K562 (cell line): ENCODE measurements at regions not wholly inside any gene's neighbourhood (a gene's known extent, or its start where the extent isn't known, plus 50 kb on each side); places are given as distances from the start of the nearest gene placed in this dataset.

Experiments
- ATAC-seq: fragments of 200-7000 bp; cut with Tn5 transposase; 3 replicates; pipeline ENCODE4 v1.9.1; 2020; ENCODE audit warnings: moderate library complexity
- BruUV-seq: library from RNA; stranded (reverse); fragments of 400-500 nt; replicated peaks from 2 replicates; lab custom pipeline; 2021; lab: Mats Ljungman, UMichigan
- CTCF ChIA-PET: fragments of 300-600 bp; formaldehyde crosslinking; extraction: SDS; loops from one replicate; lab custom pipeline; 2021; ENCODE audit warnings: low intra/inter-chr PET ratio; lab: Yijun Ruan, JAX
- POLR2A ChIA-PET: fragments of 300-600, 350-650 bp; sonication (Branson Sonifier 250); formaldehyde crosslinking; extraction: SDS; loops from one replicate; lab custom pipeline; 2021; ENCODE audit warnings: antibody characterized with exemption, inconsistent platforms; lab: Yijun Ruan, JAX
- DNase-seq, 4 experiments: peaks; one replicate each; pipeline versions ENCODE4 v3.0.0 to v3.0.0-alpha.2; 2011 to 2018; ENCODE audit warnings: low spot score in 3 of 4, mixed read lengths in 3 of 4; ENCODE audit errors: extremely low read depth in 1 of 4
- FAIRE-seq: peaks from 2 replicates; lab custom pipeline; 2011; peaks lifted over from hg19 to GRCh38; lab: Jason Lieb, UNC
- H2AFZ ChIP-seq: 2 replicates; pipeline ENCODE4 v1.6.0; 2011; ENCODE audit warnings: low read depth, low read length, control low read depth, inconsistent platforms
- H3K27ac ChIP-seq: fragments of 200-600 bp; 3 replicates; pipeline ENCODE4 v1.8.0; 2011; ENCODE audit warnings: low read depth, mild to moderate bottlenecking, control low read depth, inconsistent platforms, low read length, moderate library complexity, mixed read lengths; ENCODE audit errors: extremely low read depth
- H3K27me3 ChIP-seq, 2 experiments: fragments of 300-600 bp in 1 of 2; 2 replicates in 1 of 2; 3 replicates in 1 of 2; pipeline versions ENCODE4 v1.6.0 to v1.8.0; 2011; ENCODE audit warnings: inconsistent platforms in 2 of 2, low read length in 2 of 2, mild to moderate bottlenecking in 1 of 2, mixed read lengths in 1 of 2, moderate library complexity in 1 of 2; ENCODE audit not compliant: control insufficient read depth in 2 of 2, insufficient read depth in 2 of 2
- H3K36me3 ChIP-seq: fragments of 300-600 bp; 3 replicates; pipeline ENCODE4 v1.8.0; 2011; ENCODE audit warnings: mild to moderate bottlenecking, low read length, inconsistent platforms; ENCODE audit not compliant: control insufficient read depth, insufficient read depth
- H3K4me1 ChIP-seq, 2 experiments: fragments of 200-600 bp in 1 of 2; replicated peaks in 1 of 2; 2 replicates in 1 of 2; 3 replicates in 1 of 2; pipeline versions ENCODE4 v1.5.1 to v1.8.0; 2011; ENCODE audit warnings: inconsistent platforms in 2 of 2, low read length in 2 of 2, mild to moderate bottlenecking in 1 of 2, mixed read lengths in 1 of 2, moderate library complexity in 1 of 2; ENCODE audit not compliant: control insufficient read depth in 2 of 2, insufficient read depth in 2 of 2
- H3K4me2 ChIP-seq: 2 replicates; pipeline ENCODE4 v1.6.1; 2011; ENCODE audit warnings: low read length, control low read depth, inconsistent platforms, mixed read lengths; ENCODE audit not compliant: insufficient read depth
- H3K4me3 ChIP-seq: fragments of 200-600 bp; sonication (generic), shearing (Covaris generic); 2 replicates; pipeline ENCODE4 v1.5.1; 2016; ENCODE audit warnings: control low read depth, inconsistent platforms
- H3K79me2 ChIP-seq: fragments of 200-600 bp; 3 replicates; pipeline ENCODE4 v1.8.0; 2011; ENCODE audit warnings: low read length, inconsistent platforms; ENCODE audit not compliant: control insufficient read depth, insufficient read depth
- H3K9ac ChIP-seq, 2 experiments: 2 replicates each; pipeline versions ENCODE4 v1.6.0 to v1.6.1; 2011; ENCODE audit warnings: low read depth in 2 of 2, low read length in 2 of 2, control low read depth in 1 of 2, inconsistent platforms in 1 of 2, mild to moderate bottlenecking in 1 of 2, mixed read lengths in 1 of 2; ENCODE audit not compliant: insufficient read depth in 1 of 2
- H3K9me1 ChIP-seq: one replicate; pipeline ENCODE4 v1.6.0; 2011; ENCODE audit warnings: inconsistent platforms, mild to moderate bottlenecking, low read length, moderate library complexity; ENCODE audit not compliant: control insufficient read depth, insufficient read depth
- H3K9me3 ChIP-seq: replicated peaks from 2 replicates; pipeline ENCODE4 v1.5.1; 2011; ENCODE audit warnings: low read depth, low read length, inconsistent platforms; ENCODE audit not compliant: control insufficient read depth, insufficient read depth
- H4K20me1 ChIP-seq: replicated peaks from 2 replicates; pipeline ENCODE4 v1.6.1; 2011; ENCODE audit warnings: low read length, inconsistent platforms, mixed read lengths; ENCODE audit not compliant: control insufficient read depth, insufficient read depth
- BHLHE40 ChIP-seq: IDR thresholded peaks from 2 replicates; pipeline ENCODE4 v1.6.1; 2011; ENCODE audit warnings: low read length, improper control_type of control experiment
- C11orf30 ChIP-seq: fragments of 450-650 bp; IDR thresholded peaks from 2 replicates; pipeline ENCODE4 v1.6.1; 2016; ENCODE audit warnings: low read depth, mild to moderate bottlenecking
- CBFA2T2 ChIP-seq: fragments of 450-650 bp; conservative IDR thresholded peaks from 2 replicates; pipeline ENCODE4 v1.6.1; 2017; ENCODE audit warnings: mild to moderate bottlenecking
- TFAM ChIP-seq: fragments of 250-450 bp; sonication (Bioruptor Pico); conservative IDR thresholded peaks from 2 replicates; pipeline ENCODE4 v1.5.0; 2021; ENCODE audit warnings: mild to moderate bottlenecking, moderate library complexity
- TOE1 ChIP-seq, 2 experiments: fragments of 450-650 bp in 1 of 2; sonication (generic) in 1 of 2; formaldehyde crosslinking in 1 of 2; IDR thresholded peaks; 2 replicates each; pipeline versions ENCODE4 v1.7.1 to v1.8.0; 2016 to 2022; ENCODE audit warnings: borderline replicate concordance in 2 of 2, mild to moderate bottlenecking in 2 of 2, antibody characterized with exemption in 1 of 2, inconsistent platforms in 1 of 2, low read depth in 1 of 2, missing genetic modification reagents in 1 of 2, moderate library complexity in 1 of 2
- ZBTB8A ChIP-seq: fragments of 450-650 bp; IDR thresholded peaks from 2 replicates; pipeline ENCODE4 v1.6.1; 2018; ENCODE audit warnings: mild to moderate bottlenecking, moderate library complexity; ENCODE audit not compliant: partially characterized antibody
- ZNF316 ChIP-seq: fragments of 450-650 bp; IDR thresholded peaks from 2 replicates; pipeline ENCODE4 v1.6.1; 2016
- ZNF507 ChIP-seq: conservative IDR thresholded peaks from 2 replicates; pipeline ENCODE4 v1.6.1; 2017; ENCODE audit warnings: missing genetic modification characterization, missing compliant biosample characterization
- ZNF518B ChIP-seq: fragments of 250-450 bp; sonication (Bioruptor Pico); IDR thresholded peaks from 2 replicates; pipeline ENCODE4 v1.5.0; 2021; ENCODE audit warnings: mild to moderate bottlenecking, moderate library complexity
- WGBS: fragments of 100-300 bp; shearing (Covaris generic); methylation state at CpG from one replicate; pipeline ENCODE4 v1.1.6; 2016; ENCODE audit warnings: low coverage, mixed read lengths; ENCODE audit not compliant: insufficient coverage; ENCODE audit errors: missing lambda C conversion rate; 5-methylcytosine and 5-hydroxymethylcytosine counted together
- in situ Hi-C: fragments of 300-500 bp; cut with MboI; formaldehyde crosslinking; loops from 4 replicates; pipeline ENCODE4 v1.15.0; 2018; ENCODE audit warnings: inconsistent platforms, mixed read lengths
- intact Hi-C: fragments of 100-400 bp; cut with micrococcal nuclease; formaldehyde crosslinking; loops from 2 replicates; pipeline ENCODE4 v1.14.2; 2022

- no peaks in the 10 kb centered on the region for H3K36me3 ChIP-seq
- H3K4me1 ChIP-seq: no peaks in the 10 kb centered on the region
- no peaks in the 10 kb centered on the region for H3K9me3 ChIP-seq
- H3K9ac ChIP-seq: no peak overlapping the region
- H3K4me2 ChIP-seq: no peak overlapping the region
- in situ Hi-C loops: no loop called here
- TF ChIP-seq CBFA2T2: no peak
- TF ChIP-seq ZNF518B (CRISPR knock-in tag): no peak
- TF ChIP-seq BHLHE40: no peak
- no peak for TF ChIP-seq TOE1 (IDR thresholded peaks at IDR 0.05; ENCODE audit: borderline replicate concordance)
- TF ChIP-seq TOE1 (CRISPR knock-in tag; IDR thresholded peaks at IDR 0.05; ENCODE audit: borderline replicate concordance, low read depth): no peak
- no peak for TF ChIP-seq TFAM (CRISPR knock-in tag)
- TF ChIP-seq ZBTB8A: no peak
- peak; percentile 20; the same call in 1 of the 2 replicates for TF ChIP-seq C11orf30
- peak; percentile 23; the same call in 1 of the 2 replicates for TF ChIP-seq ZNF316
- no peak for TF ChIP-seq ZNF507 (tag)
- ATAC-seq: no peak
- DNase-seq: no peak
- H4K20me1 ChIP-seq: no peaks in the 10 kb centered on the region
- no peaks in the 10 kb centered on the region for H3K9me1 ChIP-seq
- no TSS peak for BruUV-seq
- H3K79me2 ChIP-seq: no peaks in the 10 kb centered on the region
- no peak overlapping the region for H3K27ac ChIP-seq
- no peak overlapping the region for H2AFZ ChIP-seq
- POLR2A ChIA-PET: no interaction called here
- FAIRE-seq: no peak
- H3K27me3 ChIP-seq: no peaks in the 10 kb centered on the region; a peak in 1 of 5 replicates
- CTCF ChIA-PET: no interaction called here
- no peak overlapping the region for H3K4me3 ChIP-seq
- WGBS: 3% methylated on average over 2 of the region's 2 CpGs
- intact Hi-C loops: no loop called here
Measured at GRCh38 chr5:74198156-74198555, 442.4 kb downstream of the ENC1 start.
